Cerebellar nuclear complex (tissue), 1 donor: ENCODE measurements at regions not wholly inside any gene's neighbourhood (a gene's known extent, or its start where the extent isn't known, plus 50 kb on each side); places are given as distances from the start of the nearest gene placed in this dataset.
"Not testable (repeated sequence)": the region's sequence is repeated elsewhere in the genome, so short reads cannot be mapped to it uniquely, and the experiment has no call there.

Source experiments
- DNase-seq, 2 experiments: peaks; one replicate each; lab custom pipeline; 2025; lab: John Stamatoyannopoulos, UW

GRCh38 chr1:195697130-195697529 lies 911.1 kb downstream of the KCNT2 start:
- no peak for DNase-seq

GRCh38 chr1:195686764-195687163 lies 921.5 kb downstream of the KCNT2 start:
- no peak for DNase-seq

- DNase-seq, result no peak
Observed at GRCh38 chr1:195664628-195665027, 943.6 kb downstream of the KCNT2 start.

DNA sequence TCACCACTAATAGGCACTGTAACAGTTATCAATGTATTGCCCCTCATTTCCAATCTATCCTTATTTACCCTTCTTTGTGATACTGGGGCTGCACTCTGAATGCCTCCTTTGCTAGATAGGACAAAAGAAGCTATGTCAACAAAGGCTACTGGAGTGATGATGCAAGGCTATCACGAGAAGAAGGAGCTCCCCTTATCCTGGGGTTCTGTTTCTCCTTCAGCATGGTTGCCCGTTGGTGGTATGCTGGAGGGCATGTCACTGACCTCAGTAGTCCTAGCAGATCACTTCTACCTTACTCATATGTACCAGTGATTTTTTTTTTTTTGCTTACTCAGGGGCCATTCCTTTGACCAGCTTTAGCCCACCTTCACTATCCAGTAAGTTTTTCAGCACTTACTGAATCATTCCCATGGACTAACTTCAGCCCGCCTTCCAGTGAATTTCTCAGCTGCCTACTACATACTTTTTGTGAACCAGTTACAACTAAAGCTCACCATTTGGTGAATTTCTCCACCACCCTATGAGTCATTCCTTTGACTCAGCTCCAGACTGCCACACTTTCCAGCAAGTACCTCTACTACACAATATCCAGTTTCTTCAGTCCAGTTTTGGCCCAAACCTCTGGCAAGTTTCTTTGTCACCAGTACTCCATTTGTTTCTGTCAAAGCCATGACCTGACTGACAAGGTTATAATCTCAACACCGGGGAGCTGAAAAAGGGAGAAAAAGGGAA lies 944.5 kb downstream of the KCNT2 start:
- DNase-seq, result no peak

- no peak for DNase-seq
Observed at GRCh38 chr1:195656780-195657179, 951.5 kb downstream of the KCNT2 start.

DNA sequence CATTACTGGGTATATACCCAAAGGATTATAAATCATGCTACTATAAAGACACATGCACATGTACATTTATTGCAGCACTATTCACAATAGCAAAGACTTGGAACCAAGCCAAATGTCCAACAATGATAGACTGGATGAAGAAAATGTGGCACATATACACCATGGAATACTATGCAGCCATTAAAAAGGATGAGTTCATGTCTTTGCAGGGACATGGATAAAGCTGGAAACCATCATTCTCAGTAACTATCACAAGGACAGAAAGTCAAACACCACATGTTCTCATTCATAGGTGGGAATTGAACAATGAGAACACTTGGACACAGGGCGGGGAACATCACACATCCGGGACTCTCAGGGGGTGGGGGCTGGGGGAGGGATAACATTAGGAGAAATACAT lies 959.4 kb downstream of the KCNT2 start:
- not testable (repeated sequence) for DNase-seq

- DNase-seq, result no peak
Observed at GRCh38 chr1:195637539-195637938, 970.7 kb downstream of the KCNT2 start.

DNA sequence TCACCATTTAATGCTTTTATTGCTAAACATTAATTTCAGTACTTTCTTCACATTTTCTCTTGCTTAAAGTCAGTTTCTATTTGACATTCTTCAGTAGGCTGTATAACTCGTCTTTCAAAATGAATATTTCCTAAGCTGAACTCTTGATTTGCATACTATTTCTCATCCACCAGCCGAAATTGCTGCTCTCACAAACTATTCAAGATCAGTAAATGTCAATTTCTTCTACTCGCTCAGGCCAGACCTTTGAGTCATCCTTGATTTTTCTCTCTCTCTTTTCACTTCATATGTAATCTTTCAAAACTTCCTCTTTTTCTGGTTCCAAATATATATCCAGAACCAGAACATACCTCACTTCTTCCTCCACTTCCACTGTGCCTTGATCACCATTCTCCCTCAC lies 990.0 kb downstream of the KCNT2 start:
- no peak for DNase-seq

DNA sequence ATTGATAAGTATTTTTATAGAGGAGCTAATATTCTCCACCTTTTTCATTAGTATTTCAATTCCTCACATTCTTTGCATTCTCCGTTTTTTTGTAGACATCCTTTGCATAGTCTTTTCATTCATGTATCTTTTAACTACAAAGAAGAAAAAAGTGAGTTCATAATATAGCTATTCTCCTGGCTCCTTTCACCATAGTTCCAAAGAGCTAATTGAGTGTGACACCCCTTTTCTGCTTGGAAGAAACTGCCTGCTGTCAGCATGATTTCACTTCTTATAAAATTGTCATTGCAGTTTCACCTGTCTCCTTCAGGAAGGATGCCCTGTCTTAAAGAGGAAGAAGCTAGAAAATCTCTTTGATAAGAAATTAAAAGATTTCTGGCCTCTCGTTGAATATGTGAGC lies 991.1 kb downstream of the KCNT2 start:
- DNase-seq, result no peak

- DNase-seq, result no peak
Observed at GRCh38 chr1:195608883-195609282, 999.4 kb downstream of the KCNT2 start.

- DNase-seq, result no peak
Observed at GRCh38 chr1:195606483-195606882, 1001.8 kb downstream of the KCNT2 start.

- no peak for DNase-seq
Observed at GRCh38 chr1:195604287-195604686, 1004.0 kb downstream of the KCNT2 start.

DNA sequence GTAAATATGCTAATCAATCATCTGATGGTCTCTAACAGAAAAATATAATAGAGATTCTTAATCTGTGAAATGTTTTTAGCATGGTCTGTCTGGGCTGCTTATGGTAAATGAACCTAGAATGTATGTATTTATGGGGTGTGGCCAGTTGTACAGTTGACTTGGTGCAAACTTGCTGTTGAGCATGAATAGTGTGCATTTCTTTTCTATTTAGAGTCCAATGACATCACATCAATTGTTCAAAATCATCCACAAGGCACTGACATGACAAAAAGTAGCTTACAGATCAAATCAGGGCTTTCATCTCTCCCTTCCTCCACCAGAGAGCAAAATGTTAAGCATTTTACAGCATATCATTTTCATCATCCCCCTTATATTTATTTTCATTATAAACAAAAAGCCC lies 1010.3 kb downstream of the KCNT2 start:
- no peak for DNase-seq

DNA sequence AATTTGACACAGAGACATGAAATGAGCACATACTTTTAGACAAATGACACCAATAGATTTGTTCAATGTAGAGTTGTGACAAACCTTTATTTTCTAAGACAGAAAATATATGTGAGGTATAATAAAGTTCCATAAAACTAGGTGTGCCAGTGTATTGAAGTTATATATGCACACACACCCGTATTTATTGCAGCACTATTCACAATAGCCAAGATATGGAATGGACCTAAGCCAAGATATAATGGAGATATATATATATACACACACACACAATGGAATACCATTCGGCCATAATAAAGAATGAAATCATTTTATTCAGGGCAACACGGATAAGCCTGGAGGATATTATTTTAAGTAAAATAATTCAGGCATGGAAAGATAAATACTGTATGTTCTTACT lies 1013.5 kb downstream of the KCNT2 start:
- DNase-seq, result no peak

- DNase-seq, result no peak
Observed at GRCh38 chr1:195594322-195594721, 1013.9 kb downstream of the KCNT2 start.

DNA sequence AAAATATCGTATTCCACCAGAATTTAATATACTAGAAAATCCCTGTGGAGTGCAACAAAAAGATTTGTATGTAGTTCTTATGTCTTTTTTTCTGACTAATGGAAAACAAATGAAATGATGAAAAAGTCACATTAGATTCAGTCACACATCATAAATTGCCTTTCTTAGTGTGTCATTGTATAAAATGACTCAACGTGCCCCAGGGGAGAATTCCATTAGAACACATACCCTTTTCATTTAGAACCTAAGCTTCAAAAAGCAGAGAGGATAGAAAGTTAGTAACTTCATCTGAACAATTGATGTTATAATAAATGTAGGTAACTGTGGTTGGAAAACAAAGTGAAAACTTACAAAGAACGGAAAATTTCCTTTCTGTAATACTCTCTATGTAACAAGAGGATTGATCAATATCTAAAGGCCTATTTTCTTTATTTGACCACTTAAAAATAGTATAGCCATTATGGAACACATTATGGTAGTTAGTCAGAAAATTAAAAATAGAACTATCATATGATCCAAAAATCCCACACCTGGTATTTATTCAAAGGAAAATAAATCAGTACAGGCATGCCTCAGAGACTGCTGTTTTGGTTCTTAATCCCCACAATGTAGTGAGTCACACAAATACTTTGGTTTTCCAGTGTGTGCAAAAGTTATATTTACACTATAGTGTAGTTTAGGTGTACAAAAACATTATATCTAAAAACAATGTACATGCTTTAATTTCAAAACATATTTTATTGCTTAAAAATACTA lies 1016.1 kb downstream of the KCNT2 start:
- no peak for DNase-seq

- no peak for DNase-seq
Observed at GRCh38 chr1:195590649-195591048, 1017.6 kb downstream of the KCNT2 start.

DNA sequence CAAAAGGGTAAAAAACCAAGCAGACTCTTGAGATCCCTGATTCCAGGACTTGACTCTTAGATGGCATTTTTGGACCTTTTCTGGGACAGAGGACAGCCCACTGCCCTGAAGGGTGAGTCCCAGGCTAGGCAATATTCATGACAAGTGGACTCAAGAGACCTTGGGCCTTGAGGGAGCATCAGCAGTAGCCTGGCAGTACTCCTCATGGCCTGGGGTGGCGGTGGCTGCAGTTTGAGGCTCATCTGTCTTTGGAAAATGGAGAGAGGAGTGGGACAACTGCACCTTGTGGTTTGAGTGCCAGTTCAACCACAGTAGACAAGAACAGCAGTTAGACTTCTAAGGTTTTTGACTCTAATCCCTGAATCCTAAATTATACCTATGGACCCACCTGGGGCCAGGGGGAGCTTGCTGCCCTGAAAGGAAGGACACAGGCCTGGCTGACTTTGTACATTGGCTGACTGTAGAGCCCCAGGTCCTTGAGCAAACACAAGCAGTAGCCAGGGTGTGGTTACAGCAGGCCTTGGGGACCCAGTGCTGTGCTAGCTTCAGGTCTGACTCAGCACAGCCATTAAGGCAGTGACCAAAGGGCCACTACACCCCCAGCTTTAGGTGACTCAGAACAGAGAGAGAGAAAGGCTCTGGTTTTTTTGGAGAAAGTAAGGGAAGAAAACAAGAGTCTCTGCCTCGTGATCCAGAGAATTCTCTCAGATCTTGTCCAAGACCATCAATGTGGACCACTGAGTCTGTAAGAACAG lies 1023.2 kb downstream of the KCNT2 start:
- no peak for DNase-seq

DNA sequence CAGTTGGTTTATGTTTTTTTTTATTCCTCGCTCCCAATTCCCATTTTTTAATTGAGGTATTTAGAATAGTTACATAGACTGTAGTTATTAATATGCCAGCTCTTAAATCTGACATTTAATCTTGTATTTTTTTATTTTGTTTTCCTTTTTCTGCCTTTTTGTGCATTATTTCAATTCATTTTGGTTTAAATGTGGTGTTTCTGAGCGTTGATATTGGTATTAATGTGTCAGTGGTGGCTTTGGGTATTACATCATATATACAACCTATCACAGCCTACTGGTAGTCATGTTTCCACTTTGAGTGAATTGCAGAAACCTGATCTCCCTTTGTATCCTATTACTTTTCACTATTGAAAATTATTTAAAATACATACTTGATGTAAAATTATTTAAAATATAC lies 1027.3 kb downstream of the KCNT2 start:
- DNase-seq, result no peak

DNA sequence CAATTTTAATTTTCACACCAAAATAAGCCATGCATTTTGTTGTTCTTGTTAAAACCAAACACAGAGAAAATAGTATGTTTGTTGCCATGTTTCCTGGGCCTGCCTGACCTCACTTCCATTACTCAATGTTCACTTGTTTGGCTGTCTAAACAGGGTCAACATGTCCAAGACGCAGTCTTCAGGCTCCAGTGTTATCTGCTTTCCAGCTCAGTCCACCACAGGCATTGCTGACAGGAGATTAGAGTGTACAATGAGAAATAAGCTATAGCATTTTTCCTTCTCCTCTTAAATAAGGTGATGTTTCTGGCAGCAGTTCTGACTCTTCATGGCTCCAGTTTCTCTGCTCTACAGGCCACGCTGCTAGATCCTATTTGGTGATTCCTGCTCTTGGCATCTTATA lies 1030.5 kb downstream of the KCNT2 start:
- DNase-seq, result no peak

GRCh38 chr1:195576641-195577040 lies 1031.6 kb downstream of the KCNT2 start:
- DNase-seq, result no peak

- DNase-seq, result no peak
Observed at GRCh38 chr1:195574511-195574910, 1033.7 kb downstream of the KCNT2 start.

- no peak for DNase-seq
Observed at GRCh38 chr1:195569934-195570333, 1038.3 kb downstream of the KCNT2 start.
